Right lobe of liver (tissue), 6 donors: ENCODE measurements at regions not wholly inside any gene's neighbourhood (a gene's known extent, or its start where the extent isn't known, plus 50 kb on each side); places are given as distances from the start of the nearest gene placed in this dataset.
"Not testable (repeated sequence)": the region's sequence is repeated elsewhere in the genome, so short reads cannot be mapped to it uniquely, and the experiment has no call there.

Experiments used
- ATAC-seq, 4 donors: fragments of 200-7000 bp; cut with Tn5 transposase; one replicate each; pipeline ENCODE4 v1.9.1; 2020; ENCODE audit warnings: mild to moderate bottlenecking in 4 of 4, moderate library complexity in 4 of 4
- DNase-seq, 3 donors: peaks; one replicate each; pipeline ENCODE4 v3.0.0-alpha.2; 2020
- H3K27ac ChIP-seq, 3 donors: fragments of 200-600 bp; one replicate each; pipeline ENCODE4 v1.8.0; 2022
- H3K27me3 ChIP-seq, 2 donors: fragments of 200-600 bp; one replicate each; pipeline ENCODE4 v1.8.0; 2022
- H3K36me3 ChIP-seq, 4 donors: fragments of 200-600 bp; sonication (generic) in 1 of 4; one replicate each; pipeline versions ENCODE4 v1.5.1 to v1.8.0; 2017 to 2022; ENCODE audit warnings: control low read depth in 1 of 4
- H3K4me1 ChIP-seq, 4 donors: fragments of 200-600 bp; sonication (generic) in 1 of 4; one replicate each; pipeline versions ENCODE4 v1.5.1 to v1.8.0; 2017 to 2022; ENCODE audit warnings: control low read depth in 1 of 4
- H3K4me3 ChIP-seq, 3 donors: fragments of 200-600 bp; one replicate each; pipeline ENCODE4 v1.8.0; 2022
- H3K9me3 ChIP-seq, 4 donors: fragments of 200-600 bp; sonication (generic) in 1 of 4; one replicate each; pipeline versions ENCODE4 v1.5.1 to v1.8.0; 2017 to 2022; ENCODE audit warnings: control low read depth in 1 of 4
- CTCF ChIP-seq, 4 donors: fragments of 200-600 bp in 3 of 4; fragments of 450-650 bp in 1 of 4; IDR thresholded peaks; one replicate each; pipeline versions ENCODE4 v1.5.1 to v1.8.0; 2016 to 2022; ENCODE audit warnings: antibody characterized with exemption in 4 of 4, mild to moderate bottlenecking in 2 of 4
- POLR2A ChIP-seq: fragments of 450-650 bp; IDR thresholded peaks from one replicate; pipeline ENCODE4 v1.6.1; 2017; ENCODE audit warnings: antibody characterized with exemption, mild to moderate bottlenecking
- WGBS: methylation state at CpG from one replicate; pipeline ENCODE4 v1.1.6; 2018; ENCODE audit warnings: low coverage, low lambda C conversion rate; ENCODE audit not compliant: insufficient coverage; ENCODE audit errors: missing lambda C conversion rate; 5-methylcytosine and 5-hydroxymethylcytosine counted together
- intact Hi-C, 2 donors: fragments of 100-400 bp; cut with DNase I; formaldehyde crosslinking; loops; one replicate each; pipeline versions ENCODE4 v1.11.2 to v1.14.1; 2022
- donor health status: DM: no; HTN: yes; CAD: no.
- donor health status: DM: no; HTN: no; CAD: no.
- donor health status: DM: no; HTN: no; CAD: no.
- donor health status: DM: no; HTN: yes; CAD: no.
- donor health status: DM: no; HTN: yes; CAD: no.

GRCh38 chr2:175251425-175252041, 70.0 kb upstream of the ATP5MC3 start:
- Histone ChIP-seq H3K9me3 (no peaks in the 10 kb centered on the region), H3K27ac (no peak overlapping the region), H3K4me3 (no peak overlapping the region), H3K27me3 (no peaks in the 10 kb centered on the region), H3K36me3 (no peaks in the 10 kb centered on the region), H3K4me1 (no peaks in the 10 kb centered on the region)
- TF ChIP-seq CTCF (IDR thresholded peaks at IDR 0.05) (peak; percentile 47 to 69 (median 61)), POLR2A (no peak)
- DNase-seq = no peak
- ATAC-seq = peak in 3 of 4 donors; percentile 25 to 57 (median 53)
- intact Hi-C loops = no loop called here
- 18% methylated on average over 5 of the region's 5 CpGs for WGBS

DNA sequence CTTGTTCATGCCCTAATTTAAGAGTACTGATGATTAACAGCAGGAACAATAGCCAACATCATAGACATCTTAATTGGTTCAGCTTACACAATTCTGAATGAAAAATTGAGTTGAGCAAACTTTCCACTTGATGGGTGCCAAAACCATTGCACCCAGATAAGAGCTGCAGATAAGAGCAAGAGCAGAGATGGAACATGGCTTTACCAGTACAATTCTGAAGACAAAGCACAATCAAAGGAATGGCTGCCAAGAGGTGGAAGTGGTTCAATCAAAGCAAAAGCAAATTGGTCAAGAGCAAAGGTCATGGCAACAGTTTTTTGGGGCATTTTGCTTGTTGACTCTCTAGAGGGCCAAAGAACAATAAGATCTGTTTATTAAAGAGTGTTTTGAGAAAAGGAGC, 65.6 kb upstream of the ATP5MC3 start:
- intact Hi-C loops = no loop called here
- ATAC-seq (peak in 3 of 4 donors; percentile 17 to 74 (median 35)), DNase-seq (no peak)
- H3K4me1 ChIP-seq = no peaks in the 10 kb centered on the region
- H3K9me3 ChIP-seq = no peaks in the 10 kb centered on the region
- TF ChIP-seq POLR2A (no peak), CTCF (IDR thresholded peaks at IDR 0.05) (no peak)
- H3K36me3 ChIP-seq = no peaks in the 10 kb centered on the region
- H3K4me3 ChIP-seq = no peak overlapping the region
- H3K27ac ChIP-seq = no peak overlapping the region
- H3K27me3 ChIP-seq = no peaks in the 10 kb centered on the region

- no peak overlapping the region for H3K27ac ChIP-seq
- intact Hi-C loops = no loop called here
- H3K4me3 ChIP-seq = no peak overlapping the region
- H3K36me3 ChIP-seq = no peaks in the 10 kb centered on the region
- TF ChIP-seq CTCF (IDR thresholded peaks at IDR 0.05) = no peak
- H3K27me3 ChIP-seq = no peaks in the 10 kb centered on the region
- H3K4me1 ChIP-seq = no peaks in the 10 kb centered on the region
- H3K9me3 ChIP-seq = no peaks in the 10 kb centered on the region
- WGBS = 35% methylated on average over 1 of the region's 1 CpG
- no peak for ATAC-seq
- no peak for DNase-seq
Observed at GRCh38 chr2:175244697-175245096, 63.2 kb upstream of the ATP5MC3 start.

DNA sequence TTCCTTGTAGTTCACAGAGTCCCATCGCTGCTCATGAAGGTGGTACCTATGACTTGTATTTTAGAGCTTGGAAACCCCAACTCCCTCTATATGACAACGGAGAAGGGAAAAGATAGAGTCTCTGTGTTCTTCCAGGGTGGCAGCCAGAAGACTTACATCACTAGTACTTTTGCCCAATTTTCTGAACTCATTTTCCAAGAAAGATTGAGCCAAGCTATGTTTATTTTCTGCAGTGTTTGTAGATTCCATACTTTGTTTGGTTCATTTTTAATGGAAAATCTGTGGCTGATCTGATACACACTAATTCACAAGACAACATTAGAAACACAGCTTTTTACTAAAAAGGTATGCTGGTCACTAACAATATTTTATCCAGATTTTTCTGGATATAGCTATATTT, 60.2 kb upstream of the ATP5MC3 start:
- no peaks in the 10 kb centered on the region for H3K36me3 ChIP-seq
- H3K4me3 ChIP-seq = no peak overlapping the region
- no peaks in the 10 kb centered on the region for H3K4me1 ChIP-seq
- no peaks in the 10 kb centered on the region for H3K9me3 ChIP-seq
- DNase-seq (no peak), ATAC-seq (no peak)
- 68% methylated on average over 2 of the region's 2 CpGs for WGBS
- intact Hi-C loops = no loop called here
- TF ChIP-seq POLR2A (no peak), CTCF (IDR thresholded peaks at IDR 0.05) (no peak)
- no peak overlapping the region for H3K27ac ChIP-seq
- H3K27me3 ChIP-seq = no peaks in the 10 kb centered on the region

DNA sequence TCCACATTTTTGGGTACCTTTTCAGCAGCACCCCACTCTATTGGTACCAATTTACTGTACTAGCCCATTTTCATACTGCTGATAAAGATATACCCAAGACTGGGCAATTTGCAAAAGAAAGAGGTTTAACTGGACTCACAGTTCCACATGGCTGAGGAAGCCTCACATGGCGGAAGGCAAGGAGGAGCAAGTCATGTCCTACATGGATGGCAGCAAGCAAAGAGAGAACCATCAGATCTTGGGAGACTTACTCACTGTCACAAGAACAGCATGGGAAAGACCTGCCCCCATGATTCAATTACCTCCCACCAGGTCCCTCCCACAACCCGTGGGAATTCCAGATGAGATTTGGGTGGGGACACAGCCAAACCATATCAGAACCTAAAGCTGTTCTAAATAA, 58.5 kb upstream of the ATP5MC3 start:
- H3K9me3 ChIP-seq, intact Hi-C loops, ATAC-seq, DNase-seq, H3K4me1 ChIP-seq, H3K27ac ChIP-seq, H3K27me3 ChIP-seq, H3K4me3 ChIP-seq, H3K36me3 ChIP-seq: not testable (repeated sequence)
- 85% methylated on average over 2 of the region's 2 CpGs for WGBS
